H1 (cell line): ENCODE measurements at regions not wholly inside any gene's neighbourhood (a gene's known extent, or its start where the extent isn't known, plus 50 kb on each side); places are given as distances from the start of the nearest gene placed in this dataset.

ENCODE experiments used
- CTCF ChIA-PET: fragments of 300-600 bp; sonication (Branson Sonifier 250); formaldehyde crosslinking; loops from one replicate; lab custom pipeline; 2021; ENCODE audit not compliant: partially characterized antibody; lab: Charles Lee
- POLR2A ChIA-PET: fragments of 300-600 bp; sonication (Branson Sonifier 250); formaldehyde crosslinking; loops from one replicate; lab custom pipeline; 2021; ENCODE audit warnings: inconsistent platforms; ENCODE audit not compliant: partially characterized antibody; lab: Charles Lee
- DNase-seq, 2 experiments: peaks; one replicate each; pipeline versions ENCODE4 v3.0.0 to v3.0.0-alpha.2; 2010 to 2022; ENCODE audit warnings: low spot score in 2 of 2, low read depth in 1 of 2, mixed read lengths in 1 of 2
- FAIRE-seq: peaks from 2 replicates; lab custom pipeline; 2011; peaks lifted over from hg19 to GRCh38; lab: Jason Lieb, UNC
- H2AFZ ChIP-seq: 2 replicates; pipeline ENCODE4 v1.8.1; 2012; ENCODE audit warnings: low read length, inconsistent platforms
- H2AK5ac ChIP-seq: 2 replicates; pipeline ENCODE4 v1.6.1; 2013; ENCODE audit warnings: low read depth, low read length
- H2BK120ac ChIP-seq: replicated peaks from 2 replicates; pipeline ENCODE3; 2013; ENCODE audit warnings: low read depth, low read length, inconsistent platforms
- H2BK12ac ChIP-seq: 2 replicates; pipeline ENCODE4 v1.6.1; 2013; ENCODE audit warnings: low read depth, low read length
- H2BK15ac ChIP-seq: 2 replicates; pipeline ENCODE4 v1.6.1; 2013; ENCODE audit warnings: low read length
- H2BK20ac ChIP-seq: 2 replicates; pipeline ENCODE4 v1.6.1; 2013; ENCODE audit warnings: low read length
- H2BK5ac ChIP-seq: 2 replicates; pipeline ENCODE4 v1.6.1; 2013; ENCODE audit warnings: low read depth, low read length
- H3K14ac ChIP-seq: 2 replicates; pipeline ENCODE4 v1.6.1; 2013; ENCODE audit warnings: inconsistent platforms; ENCODE audit not compliant: insufficient read length
- H3K18ac ChIP-seq: 2 replicates; pipeline ENCODE4 v1.6.1; 2013; ENCODE audit warnings: low read length; ENCODE audit errors: extremely low read depth
- H3K23ac ChIP-seq: 2 replicates; pipeline ENCODE4 v1.6.1; 2013; ENCODE audit warnings: inconsistent platforms; ENCODE audit not compliant: insufficient read length
- H3K23me2 ChIP-seq: 2 replicates; pipeline ENCODE4 v1.6.1; 2013; ENCODE audit warnings: low read depth, low read length
- H3K27ac ChIP-seq: 2 replicates; pipeline ENCODE4 v1.6.1; 2011; ENCODE audit warnings: low read depth, low read length, inconsistent platforms
- H3K27me3 ChIP-seq, 4 experiments: replicated peaks in 1 of 4; 1 replicate in 1 of 4; 2 replicates in 3 of 4; pipeline versions ENCODE4 v1.6.1 to v1.8.1; 2011 to 2013; ENCODE audit warnings: low read length in 3 of 4, mild to moderate bottlenecking in 3 of 4, inconsistent platforms in 2 of 4, mixed read lengths in 2 of 4, moderate library complexity in 1 of 4; ENCODE audit not compliant: control insufficient read depth in 3 of 4, insufficient read depth in 3 of 4; ENCODE audit errors: extremely low read depth in 1 of 4
- H3K36me3 ChIP-seq, 4 experiments: 2 replicates each; pipeline versions ENCODE4 v1.6.1 to v1.8.1; 2011 to 2013; ENCODE audit warnings: mild to moderate bottlenecking in 4 of 4, low read length in 3 of 4, moderate library complexity in 2 of 4, control low read depth in 1 of 4, inconsistent platforms in 1 of 4; ENCODE audit not compliant: insufficient read depth in 4 of 4, control insufficient read depth in 2 of 4
- H3K4ac ChIP-seq: replicated peaks from 2 replicates; pipeline ENCODE3; 2013; ENCODE audit warnings: low read length, low read depth, mixed read lengths, inconsistent platforms; ENCODE audit not compliant: insufficient read length
- H3K4me1 ChIP-seq, 4 experiments: replicated peaks in 1 of 4; 1 replicate in 1 of 4; 2 replicates in 3 of 4; pipeline versions ENCODE4 v1.6.1 to v1.8.1; 2011 to 2013; ENCODE audit warnings: low read length in 3 of 4, inconsistent platforms in 2 of 4, mixed read lengths in 1 of 4; ENCODE audit not compliant: insufficient read depth in 4 of 4, control insufficient read depth in 3 of 4
- H3K4me2 ChIP-seq, 2 experiments: 2 replicates each; pipeline versions ENCODE4 v1.6.1 to v1.8.1; 2011 to 2013; ENCODE audit warnings: low read depth in 2 of 2, low read length in 2 of 2, control low read depth in 1 of 2, inconsistent platforms in 1 of 2, mild to moderate bottlenecking in 1 of 2; ENCODE audit not compliant: insufficient read depth in 1 of 2
- H3K4me3 ChIP-seq, 4 experiments: fragments of 200-600, 300-600 bp in 1 of 4; sonication (generic), shearing (Covaris generic), sonication (Bioruptor Twin) in 1 of 4; 2 replicates each; pipeline versions ENCODE4 v1.5.1 to v1.8.1; 2011 to 2016; ENCODE audit warnings: low read length in 4 of 4, low read depth in 3 of 4, control low read depth in 2 of 4, inconsistent platforms in 2 of 4, mild to moderate bottlenecking in 2 of 4, mixed read lengths in 1 of 4, moderate library complexity in 1 of 4; ENCODE audit not compliant: insufficient read depth in 2 of 4; ENCODE audit errors: extremely low read depth in 1 of 4
- H3K56ac ChIP-seq: replicated peaks from 2 replicates; pipeline ENCODE3; 2013; ENCODE audit warnings: low read depth, mild to moderate bottlenecking, mixed read lengths, low read length, inconsistent platforms; ENCODE audit not compliant: insufficient read length
- H3K79me1 ChIP-seq: 2 replicates; pipeline ENCODE4 v1.6.1; 2013; ENCODE audit warnings: low read depth, low read length, control low read depth
- H3K79me2 ChIP-seq, 2 experiments: 2 replicates each; pipeline versions ENCODE4 v1.6.1 to v1.8.1; 2012 to 2013; ENCODE audit warnings: low read length in 2 of 2, mild to moderate bottlenecking in 2 of 2, inconsistent platforms in 1 of 2; ENCODE audit not compliant: insufficient read depth in 2 of 2, control insufficient read depth in 1 of 2
- H3K9ac ChIP-seq, 4 experiments: replicated peaks in 1 of 4; 1 replicate in 1 of 4; 2 replicates in 3 of 4; pipeline versions ENCODE4 v1.6.1 to v1.8.1; 2011 to 2013; ENCODE audit warnings: low read depth in 3 of 4, low read length in 3 of 4, control low read depth in 2 of 4, mild to moderate bottlenecking in 2 of 4, moderate library complexity in 2 of 4, inconsistent platforms in 1 of 4; ENCODE audit errors: extremely low read depth in 1 of 4
- H3K9me3 ChIP-seq, 2 experiments: 2 replicates each; pipeline versions ENCODE4 v1.6.1 to v1.8.1; 2012 to 2013; ENCODE audit warnings: mild to moderate bottlenecking in 2 of 2, moderate library complexity in 2 of 2, control low read depth in 1 of 2, inconsistent platforms in 1 of 2, low read depth in 1 of 2, low read length in 1 of 2, mixed read lengths in 1 of 2; ENCODE audit not compliant: insufficient read depth in 2 of 2
- H4K20me1 ChIP-seq, 2 experiments: replicated peaks in 1 of 2; 2 replicates each; pipeline versions ENCODE3 to v1.8.1; 2011 to 2013; ENCODE audit warnings: inconsistent platforms in 2 of 2, low read length in 2 of 2, mild to moderate bottlenecking in 1 of 2; ENCODE audit not compliant: insufficient read depth in 2 of 2, control insufficient read depth in 1 of 2
- H4K5ac ChIP-seq: 2 replicates; pipeline ENCODE4 v1.6.1; 2013; ENCODE audit warnings: low read length, low read depth, mixed read lengths, inconsistent platforms; ENCODE audit not compliant: insufficient read length
- H4K8ac ChIP-seq: 2 replicates; pipeline ENCODE4 v1.8.0; 2013; ENCODE audit warnings: mild to moderate bottlenecking, moderate library complexity, low read length, inconsistent platforms; ENCODE audit not compliant: insufficient read depth; ENCODE audit errors: extremely low read depth
- H4K91ac ChIP-seq: replicated peaks from 2 replicates; pipeline ENCODE3; 2013; ENCODE audit warnings: low read length, mixed read lengths, inconsistent platforms; ENCODE audit not compliant: insufficient read length
- BACH1 ChIP-seq: IDR thresholded peaks from 2 replicates; pipeline ENCODE4 v1.6.1; 2012; ENCODE audit warnings: low read length, improper control_type of control experiment
- BCL11A ChIP-seq, 2 experiments: IDR thresholded peaks; one replicate each; pipeline ENCODE4 v1.6.1; 2011; ENCODE audit warnings: low read depth in 2 of 2, low read length in 2 of 2, mild to moderate bottlenecking in 2 of 2
- CBX5 ChIP-seq: fragments of 300-800, 300-1000 bp; sonication (generic); IDR thresholded peaks from 2 replicates; pipeline ENCODE4 v1.7.1; 2016; ENCODE audit warnings: antibody characterized with exemption, low read length, low read depth
- CEBPB ChIP-seq: IDR thresholded peaks from 2 replicates; pipeline ENCODE4 v1.6.1; 2012; ENCODE audit warnings: low read depth, low read length
- CREB1 ChIP-seq: IDR thresholded peaks from 2 replicates; pipeline ENCODE4 v1.6.1; 2012; ENCODE audit warnings: inconsistent platforms
- GTF2F1 ChIP-seq: IDR thresholded peaks from 2 replicates; pipeline ENCODE4 v1.6.1; 2012; ENCODE audit warnings: low read depth, low read length, improper control_type of control experiment, borderline replicate concordance
- KDM5A ChIP-seq: fragments of 200-600 bp; IDR thresholded peaks from 2 replicates; pipeline ENCODE4 v1.7.1; 2012; ENCODE audit warnings: mild to moderate bottlenecking, low read length, inconsistent platforms, mixed read lengths
- PHF8 ChIP-seq: fragments of 200-600 bp; sonication (generic); conservative IDR thresholded peaks from 2 replicates; pipeline ENCODE4 v1.7.1; 2012; ENCODE audit warnings: low read depth, mild to moderate bottlenecking, inconsistent platforms, low read length, moderate library complexity
- RFX5 ChIP-seq: IDR thresholded peaks from 2 replicates; pipeline ENCODE4 v1.6.1; 2011; ENCODE audit warnings: low read depth, low read length, improper control_type of control experiment, borderline replicate concordance
- SP2 ChIP-seq: IDR thresholded peaks from 2 replicates; pipeline ENCODE4 v1.6.1; 2012; ENCODE audit warnings: mild to moderate bottlenecking, low read length, inconsistent platforms
- TBP ChIP-seq: IDR thresholded peaks from 2 replicates; pipeline ENCODE4 v1.6.1; 2011; ENCODE audit warnings: low read depth, low read length, improper control_type of control experiment
- USF2 ChIP-seq: IDR thresholded peaks from 2 replicates; pipeline ENCODE4 v1.6.1; 2011; ENCODE audit warnings: low read length, improper control_type of control experiment

DNA sequence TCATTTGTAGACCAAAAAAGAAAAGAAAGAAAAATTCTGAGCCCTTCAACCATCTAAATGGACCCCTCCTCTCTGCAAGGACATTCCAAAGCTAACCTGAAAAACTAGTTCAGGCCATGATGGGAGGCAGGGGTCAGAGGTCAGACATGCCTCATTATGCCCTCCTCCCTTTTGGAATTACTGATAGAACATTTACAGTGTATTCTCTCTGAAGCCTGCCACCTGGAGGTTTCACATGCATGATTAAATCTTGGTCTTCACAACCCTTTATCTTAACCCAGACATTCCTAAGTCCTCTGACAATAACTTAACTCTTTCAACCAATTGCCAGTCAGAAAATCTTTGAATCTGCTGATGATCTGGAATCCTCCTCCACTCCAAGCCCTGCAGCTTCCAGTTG lies 86.0 kb downstream of the SPP2 start:
- Histone ChIP-seq H3K9me3 (no peaks in the 10 kb centered on the region), H2BK12ac (no peak overlapping the region), H3K27ac (no peak overlapping the region), H2BK5ac (no peak overlapping the region), H3K14ac (no peak overlapping the region), H3K27me3 (no peaks in the 10 kb centered on the region), H2BK120ac (no peak overlapping the region), H4K20me1 (no peaks in the 10 kb centered on the region), H3K23ac (no peak overlapping the region), H3K4ac (no peak overlapping the region), H3K79me1 (no peaks in the 10 kb centered on the region), H3K4me1 (peaks cover 0 to 3% (median 0%) of the 10 kb centered on the region in 4 experiments; a peak in 2 of 7 replicates), H2BK20ac (no peak overlapping the region), H4K91ac (no peak overlapping the region), H3K79me2 (no peaks in the 10 kb centered on the region), H2AFZ (no peak overlapping the region), H2BK15ac (no peak overlapping the region), H4K8ac (no peak overlapping the region), H3K4me2 (no peak overlapping the region), H2AK5ac (no peak overlapping the region), H3K4me3 (no peak overlapping the region), H4K5ac (no peak overlapping the region), H3K9ac (no peak overlapping the region), H3K18ac (no peak overlapping the region), H3K36me3 (no peaks in the 10 kb centered on the region), H3K56ac (no peak overlapping the region), H3K23me2 (no peaks in the 10 kb centered on the region)
- DNase-seq (no peak), FAIRE-seq (no peak)
- ChIA-PET CTCF (interaction anchor here (0.8 to 3.0 kb wide), 11 partner anchors 10 to 409 kb away, joined by 3 to 23 read pairs (median 4); no protein-coding TSS in a partner anchor), POLR2A (no interaction called here)
- TF ChIP-seq TBP (no peak), PHF8 (no peak), RFX5 (no peak), USF2 (no peak), SP2 (no peak), CREB1 (no peak), BACH1 (no peak), GTF2F1 (no peak), CBX5 (no peak), KDM5A (no peak), CEBPB (no peak), BCL11A (IDR thresholded peaks at IDR 0.05; ENCODE audit: low read depth in 2 of 2, low read length in 2 of 2) (no peak)
